Stomach (tissue), 8 donors: ENCODE measurements at regions not wholly inside any gene's neighbourhood (a gene's known extent, or its start where the extent isn't known, plus 50 kb on each side); places are given as distances from the start of the nearest gene placed in this dataset.

Experiments
- DNase-seq, 2 donors: peaks; one replicate each; pipeline versions ENCODE4 v3.0.0 to v3.0.0-alpha.2; 2013 to 2019
- H3K27ac ChIP-seq, 5 donors: fragments of 200-600 bp in 4 of 5; sonication (generic) in 4 of 5; one replicate each; pipeline ENCODE4 v1.5.1; 2013 to 2019; ENCODE audit warnings: mild to moderate bottlenecking in 1 of 5, moderate library complexity in 1 of 5
- H3K27me3 ChIP-seq, 3 donors: fragments of 200-600 bp; sonication (generic); one replicate each; pipeline ENCODE4 v1.5.1; 2017 to 2019; ENCODE audit warnings: mixed run types in 1 of 3
- H3K36me3 ChIP-seq, 4 donors: fragments of 200-600 bp; sonication (generic); 1 replicate in 3 of 4; 2 replicates in 1 of 4; pipeline ENCODE4 v1.5.1; 2016 to 2019
- H3K4me1 ChIP-seq, 4 donors: fragments of 200-600 bp; sonication (generic); one replicate each; pipeline ENCODE4 v1.5.1; 2016 to 2019
- H3K4me3 ChIP-seq, 4 donors: fragments of 200-600 bp; sonication (generic) in 3 of 4; one replicate each; pipeline ENCODE4 v1.5.1; 2016 to 2019; ENCODE audit warnings: mild to moderate bottlenecking in 1 of 4
- H3K9me3 ChIP-seq, 4 donors: fragments of 200-600 bp; sonication (generic); one replicate each; pipeline ENCODE4 v1.5.1; 2016 to 2019
- CTCF ChIP-seq, 7 experiments: fragments of 450-650 bp in 4 of 7; fragments of 200-600 bp in 3 of 7; sonication (generic) in 3 of 7; IDR thresholded peaks; one replicate each; pipeline ENCODE4 v1.5.1; 2016 to 2019; ENCODE audit warnings: antibody characterized with exemption in 7 of 7, control low read depth in 2 of 7, mild to moderate bottlenecking in 1 of 7
- EP300 ChIP-seq: sonication (generic); formaldehyde crosslinking; IDR thresholded peaks from one replicate; pipeline ENCODE4 v1.6.1; 2017; ENCODE audit warnings: antibody characterized with exemption
- POLR2A ChIP-seq, 4 donors: fragments of 450-650 bp; IDR thresholded peaks; one replicate each; pipeline ENCODE4 v1.6.1; 2016; ENCODE audit warnings: antibody characterized with exemption in 4 of 4, control low read depth in 2 of 4, mild to moderate bottlenecking in 1 of 4, moderate library complexity in 1 of 4
- POLR2AphosphoS5 ChIP-seq, 3 donors: sonication (generic); formaldehyde crosslinking; IDR thresholded peaks; one replicate each; pipeline ENCODE4 v1.6.1; 2016; ENCODE audit warnings: antibody characterized with exemption in 3 of 3
- WGBS, 5 donors: extraction: QIAGEN DNeasy Blood & Tissue Kit in 3 of 5; methylation state at CpG; one replicate each; pipeline versions ENCODE4 v1.1.5 to v1.1.7; 2013 to 2018; 5-methylcytosine and 5-hydroxymethylcytosine counted together
- intact Hi-C: fragments of 100-400 bp; cut with DNase I; formaldehyde crosslinking; loops from one replicate; pipeline ENCODE4 v1.15.1; 2023; ENCODE audit warnings: low total_unique reads
- donor health status: healthy with polysubstance abuse.
- donor health status: Bipolar disorder and iron deficiency.
- donor health status: healthy.

GRCh38 chr13:75224053-75224742 is 257.8 kb downstream of the TBC1D4 start:
- DNase-seq, result peak in 1 of 2 donors; percentile 27
- 75 to 87% (median 86%) methylated on average over 6 of the region's 6 CpGs for WGBS, 5 donors
- peaks cover 0 to 9% (median 8%) of the 10 kb centered on the region in 4 donors for H3K4me1 ChIP-seq
- no peak overlapping the region for H3K4me3 ChIP-seq
- TF ChIP-seq POLR2AphosphoS5 (IDR thresholded peaks at IDR 0.05) (no peak), CTCF (IDR thresholded peaks at IDR 0.05) (no peak), POLR2A (IDR thresholded peaks at IDR 0.05) (no peak), EP300 (no peak)
- H3K36me3 ChIP-seq, result no peaks in the 10 kb centered on the region
- intact Hi-C loops, result no loop called here
- peaks cover 0 to 5% (median 5%) of the 10 kb centered on the region in 3 donors for H3K27me3 ChIP-seq
- H3K27ac ChIP-seq, result no peak overlapping the region
- H3K9me3 ChIP-seq, result no peaks in the 10 kb centered on the region

GRCh38 chr13:75222031-75222430 is 259.9 kb downstream of the TBC1D4 start:
- DNase-seq, result no peak
- Histone ChIP-seq H3K9me3 (no peaks in the 10 kb centered on the region), H3K27me3 (peaks cover 0 to 7% (median 5%) of the 10 kb centered on the region in 3 donors), H3K27ac (no peak overlapping the region), H3K4me3 (no peak overlapping the region), H3K36me3 (no peaks in the 10 kb centered on the region), H3K4me1 (peaks cover 0 to 10% (median 8%) of the 10 kb centered on the region in 4 donors)
- TF ChIP-seq EP300 (no peak), CTCF (IDR thresholded peaks at IDR 0.05) (no peak), POLR2AphosphoS5 (IDR thresholded peaks at IDR 0.05) (no peak), POLR2A (IDR thresholded peaks at IDR 0.05) (no peak)
- intact Hi-C loops, result no loop called here
- WGBS, 5 donors, result 80 to 94% (median 88%) methylated on average over 1 of the region's 1 CpG

- no peaks in the 10 kb centered on the region for H3K36me3 ChIP-seq
- TF ChIP-seq EP300 (no peak), POLR2A (IDR thresholded peaks at IDR 0.05) (no peak), CTCF (IDR thresholded peaks at IDR 0.05) (no peak), POLR2AphosphoS5 (IDR thresholded peaks at IDR 0.05) (no peak)
- H3K9me3 ChIP-seq, result no peaks in the 10 kb centered on the region
- WGBS, 5 donors, result 80 to 86% (median 83%) methylated on average over 5 of the region's 5 CpGs
- peaks cover 0 to 11% (median 5%) of the 10 kb centered on the region in 3 donors for H3K27me3 ChIP-seq
- DNase-seq, result no peak
- H3K4me3 ChIP-seq, result no peak overlapping the region
- peaks cover 0 to 10% (median 8%) of the 10 kb centered on the region in 4 donors for H3K4me1 ChIP-seq
- no peak overlapping the region for H3K27ac ChIP-seq
- intact Hi-C loops, result no loop called here
Measured at GRCh38 chr13:75220861-75221260, 261.1 kb downstream of the TBC1D4 start.

GRCh38 chr13:75220238-75220542 is 261.8 kb downstream of the TBC1D4 start:
- DNase-seq, result no peak

More at GRCh38 chr13:75220238-75220542, 261.8 kb downstream of the TBC1D4 start:
- TF ChIP-seq EP300, result no peak
- no peak for TF ChIP-seq CTCF (IDR thresholded peaks at IDR 0.05)
- no peak for TF ChIP-seq POLR2A (IDR thresholded peaks at IDR 0.05)
- no peak for TF ChIP-seq POLR2AphosphoS5 (IDR thresholded peaks at IDR 0.05)
- Histone ChIP-seq H3K4me1 (peaks cover 0 to 10% (median 8%) of the 10 kb centered on the region in 4 donors), H3K4me3 (no peak overlapping the region), H3K9me3 (no peaks in the 10 kb centered on the region), H3K27ac (no peak overlapping the region), H3K27me3 (peaks cover 0 to 11% (median 5%) of the 10 kb centered on the region in 3 donors), H3K36me3 (no peaks in the 10 kb centered on the region)
- WGBS, 5 donors, result 68 to 91% (median 85%) methylated on average over 3 to 8 of the region's 8 CpGs
- intact Hi-C loops, result no loop called here
